Left lobe of liver (tissue), 2 donors: ENCODE measurements at regions not wholly inside any gene's neighbourhood (a gene's known extent, or its start where the extent isn't known, plus 50 kb on each side); places are given as distances from the start of the nearest gene placed in this dataset.

Source experiments
- ATAC-seq: fragments of 200-7000 bp; cut with Tn5 transposase; one replicate; pipeline ENCODE4 v1.9.1; 2020; ENCODE audit warnings: mild to moderate bottlenecking, moderate library complexity
- DNase-seq: peaks from one replicate; pipeline ENCODE4 v3.0.0-alpha.2; 2020; ENCODE audit warnings: low spot score
- donor health status: DM: no; HTN: no; CAD: no; lungs with moderate emphysema.
- donor health status: DM: no; HTN: yes; CAD: no.

DNA sequence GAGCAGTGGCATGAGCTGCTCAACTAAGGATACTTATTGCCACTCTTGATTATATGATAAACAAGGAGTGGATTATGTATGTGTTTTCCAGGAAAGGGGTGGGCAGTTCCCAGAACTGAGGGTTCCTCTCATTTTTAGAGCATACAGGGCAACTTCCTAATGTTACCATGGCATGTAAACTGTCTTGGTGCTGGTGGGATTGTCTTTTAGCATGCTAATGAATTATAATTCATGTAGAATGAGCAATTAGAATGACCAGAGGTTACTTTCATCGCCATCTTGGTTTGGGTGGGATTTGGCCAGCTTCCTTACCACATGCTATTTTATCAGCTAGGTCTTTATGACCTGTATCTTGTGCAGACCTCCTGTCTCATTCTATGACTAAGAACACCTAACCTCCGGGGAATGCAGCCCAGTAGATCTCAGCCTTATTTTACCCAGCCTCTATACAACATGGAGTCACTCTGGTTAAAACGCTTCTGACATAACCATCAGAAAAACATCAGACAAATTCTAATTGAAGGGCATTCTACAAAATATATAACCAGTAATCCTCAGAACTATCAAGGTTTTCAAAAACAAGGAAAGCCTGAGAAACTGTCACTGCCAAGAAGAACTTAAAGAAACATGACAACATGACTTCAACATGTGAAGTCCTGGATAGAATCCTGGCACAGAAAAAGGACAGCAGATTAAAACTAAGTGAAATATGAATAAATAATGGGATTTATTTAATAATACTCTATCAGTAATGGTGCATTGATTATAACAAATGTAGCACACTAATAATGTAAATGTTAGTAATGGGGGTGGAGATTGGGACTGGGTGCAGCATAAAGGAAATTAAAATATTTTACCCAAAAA, 365.0 kb downstream of the SEMA3D start:
- ATAC-seq (no peak), DNase-seq (no peak)

DNA sequence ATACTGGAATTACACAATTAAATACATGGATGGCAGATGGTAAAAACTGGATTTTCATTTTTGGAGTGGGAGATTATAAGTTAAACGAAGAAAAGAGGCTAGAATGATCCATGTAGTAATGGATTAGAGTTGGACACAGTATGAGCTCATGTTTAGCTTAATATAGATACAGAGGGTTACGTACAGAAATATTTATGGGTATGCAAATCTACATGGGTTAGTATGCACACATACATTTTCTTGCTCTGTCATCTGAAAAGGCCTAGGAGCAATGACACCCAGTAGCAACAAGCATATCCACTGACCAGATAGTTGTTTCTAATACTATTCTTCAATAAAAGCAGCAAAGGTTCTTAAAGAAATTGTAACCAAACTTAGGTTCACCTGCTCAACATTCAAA, 366.4 kb downstream of the SEMA3D start:
- ATAC-seq (no peak), DNase-seq (no peak)

- no peak for ATAC-seq
Observed at GRCh38 chr7:84817016-84817415, 369.8 kb downstream of the SEMA3D start.

GRCh38 chr7:84813376-84813775, 373.5 kb downstream of the SEMA3D start:
- DNase-seq (no peak), ATAC-seq (no peak)

More at GRCh38 chr7:84817016-84817415, 369.8 kb downstream of the SEMA3D start:
- DNase-seq, result no peak

- DNase-seq, result no peak
- ATAC-seq, result no peak
Observed at GRCh38 chr7:84812021-84812420, 374.8 kb downstream of the SEMA3D start.

GRCh38 chr7:84811362-84811761, 375.5 kb downstream of the SEMA3D start:
- no peak for ATAC-seq
- no peak for DNase-seq

GRCh38 chr7:84809877-84810276, 377.0 kb downstream of the SEMA3D start:
- no peak for DNase-seq
- no peak for ATAC-seq

DNA sequence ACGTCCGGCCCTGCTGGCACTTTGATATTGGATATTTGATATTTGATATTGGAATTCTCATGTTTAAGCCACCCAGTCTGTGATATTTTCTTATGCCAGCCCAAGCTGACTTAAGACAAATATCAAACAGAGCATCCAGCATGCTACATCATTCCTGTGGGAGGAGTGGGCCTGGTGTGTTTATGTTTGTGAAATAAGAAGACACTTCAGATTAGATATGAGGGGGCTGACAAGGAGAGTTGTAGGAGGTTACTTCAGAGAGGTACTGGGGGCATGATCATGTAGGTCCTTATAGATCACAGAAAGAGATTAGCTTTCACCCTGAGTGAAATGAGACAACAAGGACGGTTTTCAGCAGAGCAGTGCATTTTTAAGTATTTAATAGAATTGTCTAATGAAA, 382.9 kb downstream of the SEMA3D start:
- DNase-seq, result no peak
- no peak for ATAC-seq

DNA sequence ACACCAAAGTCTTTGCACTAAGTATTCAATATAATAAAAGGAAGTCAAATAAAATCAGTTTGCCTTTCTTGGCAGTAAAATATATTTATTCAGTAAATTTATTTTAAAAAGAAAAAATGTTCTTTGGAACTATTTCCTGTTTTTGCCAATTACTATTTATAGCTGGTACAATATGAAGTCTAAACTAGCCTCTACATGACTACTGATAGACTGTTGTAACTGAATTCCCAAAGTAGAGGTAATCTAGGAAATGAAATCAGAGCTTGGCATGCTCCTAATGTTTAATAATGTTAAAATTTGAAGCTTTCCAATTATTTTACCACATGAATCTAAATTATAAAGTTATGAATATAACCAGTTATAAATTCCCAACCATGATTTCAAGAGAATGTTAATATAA, 385.5 kb downstream of the SEMA3D start:
- no peak for DNase-seq
- ATAC-seq, result no peak

DNA sequence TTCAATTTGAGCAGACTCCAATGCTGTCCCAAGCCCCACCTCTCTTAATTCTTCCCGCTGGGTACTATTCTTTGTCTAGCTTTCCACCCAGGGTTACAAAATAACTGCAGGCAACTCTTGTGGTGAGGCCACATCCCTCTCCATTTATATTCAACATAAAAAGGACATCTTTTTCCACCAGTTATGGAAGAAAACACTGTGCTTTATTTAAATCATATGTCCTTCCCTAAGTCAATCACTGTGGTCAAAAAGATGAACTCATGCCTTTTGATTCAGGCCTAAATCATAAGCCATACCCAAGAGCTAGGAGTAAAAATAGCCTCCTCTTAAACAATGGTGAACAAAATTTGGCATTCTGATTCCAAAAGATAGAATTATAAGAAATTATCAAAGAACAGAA, 386.0 kb downstream of the SEMA3D start:
- ATAC-seq, result no peak

DNA sequence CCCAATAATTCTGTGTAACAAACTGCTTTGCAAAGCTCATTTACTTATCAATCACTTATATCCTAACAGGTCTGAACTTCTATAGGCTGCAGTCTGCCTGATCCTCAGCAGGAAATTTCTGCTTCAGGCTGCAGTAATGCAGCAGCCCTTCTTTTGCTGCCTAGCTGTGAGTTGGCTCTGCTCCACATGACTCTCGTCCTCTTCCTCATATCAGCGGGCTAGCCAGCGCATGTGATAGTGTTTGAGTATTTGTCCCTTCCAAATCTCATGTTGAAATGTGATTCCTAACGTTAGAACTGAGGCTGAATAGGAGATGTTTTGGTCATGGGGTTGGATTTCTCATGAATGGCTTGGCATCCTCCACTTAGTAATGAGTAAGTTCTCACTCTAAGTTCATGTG, 387.8 kb downstream of the SEMA3D start:
- DNase-seq (no peak), ATAC-seq (no peak)

More for the DNA sequence above, 386.0 kb downstream of the SEMA3D start:
- DNase-seq, result no peak

- ATAC-seq (no peak), DNase-seq (no peak)
Observed at GRCh38 chr7:84792231-84792893, 394.5 kb downstream of the SEMA3D start.

DNA sequence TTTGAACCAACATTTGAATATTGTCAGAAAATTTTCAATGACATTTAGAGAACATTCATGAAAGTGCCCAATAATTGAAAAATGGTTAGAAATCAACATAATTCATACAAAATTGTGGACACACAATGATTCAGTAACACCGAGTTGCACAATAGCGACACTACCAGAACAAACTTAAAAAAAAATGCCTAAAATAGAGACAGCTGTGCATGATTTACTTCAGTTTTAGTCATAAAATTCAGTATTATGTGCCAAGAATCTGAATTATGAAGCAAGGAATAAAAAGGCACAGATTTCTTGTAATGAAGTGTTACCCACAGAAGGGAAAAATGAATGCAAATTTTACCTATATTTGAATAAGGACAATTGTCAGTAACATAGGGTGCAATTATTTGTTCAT, 396.0 kb downstream of the SEMA3D start:
- DNase-seq (no peak), ATAC-seq (no peak)

- ATAC-seq, result no peak
- DNase-seq, result no peak
Observed at GRCh38 chr7:84786073-84786472, 400.8 kb downstream of the SEMA3D start.

DNA sequence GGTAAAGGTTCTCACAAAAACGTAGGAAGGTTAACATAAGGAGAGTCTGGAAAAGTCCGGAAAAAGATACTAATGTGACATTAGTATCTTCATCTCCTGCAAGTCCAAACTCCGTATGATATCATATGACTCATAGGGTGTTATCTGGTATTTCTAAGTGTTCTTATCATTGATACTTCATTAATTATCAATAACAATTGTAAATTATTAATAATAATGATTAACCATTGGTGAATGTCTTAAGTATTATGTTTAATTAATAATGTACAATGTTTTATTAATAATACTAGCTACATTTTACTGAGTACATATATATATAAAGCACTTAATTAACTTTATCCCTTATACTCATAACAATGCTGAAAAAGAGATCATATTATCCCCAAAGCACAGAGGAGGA, 402.4 kb downstream of the SEMA3D start:
- no peak for DNase-seq

DNA sequence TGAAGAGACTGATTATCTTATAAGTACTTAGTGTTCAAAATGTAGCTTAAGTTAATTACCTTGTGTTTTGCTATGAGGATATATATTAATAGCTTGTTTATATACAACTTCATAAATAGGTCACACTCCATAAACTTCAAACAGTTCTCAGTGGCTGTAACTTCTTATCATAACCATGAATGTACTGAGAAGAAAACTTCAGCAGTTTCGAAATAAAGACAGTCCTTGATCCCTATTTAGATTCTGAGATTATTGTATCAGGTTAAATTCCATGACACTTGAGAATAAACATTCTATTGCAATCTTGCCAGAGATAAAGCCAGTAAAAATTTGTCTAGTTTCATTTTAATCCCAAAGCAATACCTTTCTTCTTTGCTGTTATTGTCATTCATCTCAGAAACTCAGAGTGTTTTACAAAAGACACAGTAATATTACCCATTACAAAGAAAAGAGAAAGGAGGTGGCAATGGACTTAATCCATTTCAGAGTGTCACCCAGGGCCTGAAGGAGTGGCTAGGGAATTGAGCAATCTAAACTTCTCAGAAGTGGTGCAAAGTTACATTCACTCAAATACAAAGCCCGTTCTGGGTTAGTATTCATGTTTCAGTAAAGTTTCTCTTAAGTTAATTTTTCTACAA, 403.6 kb downstream of the SEMA3D start:
- ATAC-seq (no peak), DNase-seq (no peak)

More for the DNA sequence above, 402.4 kb downstream of the SEMA3D start:
- ATAC-seq, result no peak

DNA sequence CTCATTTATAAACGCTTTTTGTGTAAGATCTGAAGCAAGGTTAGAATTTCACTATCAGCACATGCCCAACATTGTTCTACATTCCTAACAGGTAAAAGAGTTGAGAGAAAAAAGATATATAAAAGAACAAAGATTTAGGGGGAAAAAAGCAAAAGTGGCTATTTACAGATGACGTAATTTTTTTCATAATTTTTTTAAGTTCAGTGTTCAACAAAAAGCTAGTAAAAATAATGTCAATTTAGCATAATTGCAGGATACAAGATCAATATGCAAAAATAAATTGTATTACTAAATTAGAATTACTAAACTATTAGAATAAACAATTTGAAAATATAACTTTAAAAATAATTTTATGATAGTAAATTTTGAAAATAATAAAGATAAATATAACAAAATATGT, 405.0 kb downstream of the SEMA3D start:
- ATAC-seq, result no peak
- DNase-seq, result no peak

- ATAC-seq (no peak), DNase-seq (no peak)
Observed at GRCh38 chr7:84780158-84781124, 406.4 kb downstream of the SEMA3D start.

DNA sequence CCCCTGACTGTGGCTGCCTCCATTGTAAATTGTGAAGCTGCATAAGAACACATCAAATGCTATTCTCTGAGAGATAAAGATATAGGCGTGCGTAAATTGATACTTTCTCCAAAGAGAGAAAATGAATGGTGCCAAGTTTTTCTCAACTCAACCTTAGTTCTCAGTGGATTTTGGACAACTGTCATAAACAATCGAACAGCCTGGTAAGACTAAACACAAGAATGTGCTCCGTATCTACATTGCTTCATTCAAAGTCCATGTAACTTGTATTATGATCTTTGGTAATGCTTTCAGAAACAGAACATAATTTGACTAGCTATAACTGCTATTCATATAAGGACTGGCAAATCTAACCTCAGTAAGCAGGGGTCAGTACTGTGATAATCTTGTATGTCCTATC, 429.1 kb downstream of the SEMA3D start:
- ATAC-seq, result no peak
- no peak for DNase-seq

GRCh38 chr7:84746353-84746752, 440.5 kb downstream of the SEMA3D start:
- ATAC-seq (no peak), DNase-seq (no peak)

- no peak for DNase-seq
- no peak for ATAC-seq
Observed at GRCh38 chr7:84744385-84744784, 442.5 kb downstream of the SEMA3D start.
